D341Med (cell line): ENCODE measurements at regions not wholly inside any gene's neighbourhood (a gene's known extent, or its start where the extent isn't known, plus 50 kb on each side); places are given as distances from the start of the nearest gene placed in this dataset.
A peak's percentile ranks its signal among the peaks of the same experiment; 100 is the strongest.

Source experiments
- DNase-seq: peaks from one replicate; pipeline ENCODE4 v3.0.0; 2012; ENCODE audit warnings: low spot score

DNA sequence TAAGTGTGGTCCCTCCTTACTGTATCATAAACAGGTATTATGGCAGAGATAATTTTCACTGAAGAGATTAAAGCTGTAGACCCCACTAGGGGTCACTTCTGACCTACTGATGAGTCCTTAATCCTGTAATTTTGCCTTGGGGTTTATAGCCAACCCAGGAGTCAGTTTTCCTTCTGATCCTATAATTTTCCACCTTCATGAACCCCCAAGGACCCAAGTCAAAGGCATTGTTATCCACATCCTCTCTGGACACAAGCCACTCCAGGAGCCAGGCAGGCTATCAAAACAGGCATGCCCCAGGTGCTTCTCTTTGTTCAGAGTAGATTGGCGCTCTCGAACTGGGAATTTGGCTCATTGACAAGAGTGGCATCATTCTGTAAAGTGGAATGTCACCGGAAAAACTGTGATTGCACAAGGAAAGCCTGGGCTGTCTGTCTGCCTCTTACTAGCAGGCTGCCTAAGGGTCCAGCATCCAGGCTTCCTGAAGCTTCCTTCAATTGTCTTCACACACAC is 1523.2 kb upstream of the FLRT2 start:
- peak; percentile 12 for DNase-seq

DNA sequence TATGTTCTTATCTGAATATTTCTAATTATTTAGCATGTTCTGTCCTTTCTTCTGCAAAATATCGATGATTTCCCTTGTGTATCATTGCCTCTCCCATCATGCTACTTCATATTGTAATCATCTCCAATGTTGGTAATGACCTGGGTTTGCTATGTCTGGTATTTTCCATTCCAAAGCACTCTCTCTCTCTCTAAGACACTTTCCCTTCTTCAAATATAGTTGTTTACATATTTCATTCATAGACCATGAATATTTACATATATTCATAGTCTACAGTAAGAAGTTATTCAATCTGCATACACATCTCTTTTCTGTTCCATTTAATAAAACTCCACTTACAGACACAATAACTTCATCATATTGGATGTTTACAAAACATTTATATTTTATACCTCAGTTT is 1516.5 kb upstream of the FLRT2 start:
- DNase-seq = no peak

DNA sequence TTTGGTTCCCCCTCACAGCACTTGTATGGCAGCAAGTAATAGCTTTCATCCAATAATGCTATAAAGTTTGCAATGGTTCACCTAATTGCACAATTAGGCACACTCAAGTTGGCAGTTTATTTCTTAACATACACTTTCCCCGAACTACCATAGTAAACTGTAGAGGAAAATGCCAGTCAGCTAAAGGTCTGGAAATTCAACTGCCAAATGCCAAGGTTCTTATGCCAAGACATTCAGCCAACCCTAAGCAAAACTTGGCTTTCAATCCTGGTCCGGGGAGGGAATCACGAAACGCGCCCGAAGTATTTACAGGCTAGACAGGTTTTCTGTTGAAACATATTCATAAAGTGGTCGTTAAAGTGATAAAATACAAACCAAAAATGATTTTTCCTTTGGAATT is 1512.4 kb upstream of the FLRT2 start:
- DNase-seq = no peak

- DNase-seq = no peak
Measured at GRCh38 chr14:84021433-84021832, 1508.5 kb upstream of the FLRT2 start.

GRCh38 chr14:84024231-84024820 is 1505.6 kb upstream of the FLRT2 start:
- no peak for DNase-seq

DNA sequence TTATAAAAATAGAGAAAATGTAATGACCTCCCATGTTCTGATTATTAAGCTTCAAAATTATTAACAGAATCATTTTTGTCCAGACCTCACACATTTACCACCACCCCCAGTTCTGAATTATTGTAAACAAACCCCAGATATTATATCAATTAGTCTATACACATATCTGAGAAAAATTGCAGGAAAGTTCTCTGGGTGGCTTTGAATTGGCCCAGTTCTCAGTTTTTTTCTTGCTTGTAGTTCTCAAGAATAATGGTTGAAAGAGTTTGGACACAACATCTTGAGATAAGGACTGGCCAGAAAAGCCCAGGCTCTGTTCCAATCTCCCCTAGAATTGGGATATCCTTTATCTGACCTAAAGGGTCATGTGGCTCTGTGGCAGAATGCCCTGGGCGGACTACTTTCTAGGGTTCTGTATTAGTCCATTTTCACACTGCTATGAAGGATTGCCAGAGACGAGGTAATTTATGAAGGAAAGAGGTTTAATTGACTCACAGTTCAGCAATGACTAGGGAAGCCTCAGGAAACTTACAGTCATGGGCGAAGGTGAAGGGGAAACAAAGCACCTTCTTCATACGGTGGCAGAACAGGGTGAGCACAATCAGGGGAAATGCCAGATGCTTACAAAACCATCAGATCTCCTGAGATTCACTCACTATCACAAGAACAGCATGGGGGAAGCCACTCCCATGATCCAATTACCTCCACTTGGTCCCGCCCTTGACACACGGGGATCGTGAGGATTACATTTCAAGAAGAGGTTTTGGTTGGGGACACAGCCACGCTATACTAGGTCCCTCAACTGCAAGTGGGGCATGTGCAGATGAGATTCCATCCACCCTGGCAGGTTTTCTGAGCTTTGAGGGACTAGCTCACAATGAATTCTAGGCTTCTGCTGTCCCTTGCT is 1504.6 kb upstream of the FLRT2 start:
- DNase-seq = no peak

GRCh38 chr14:84027351-84027750 is 1502.6 kb upstream of the FLRT2 start:
- DNase-seq = no peak

DNA sequence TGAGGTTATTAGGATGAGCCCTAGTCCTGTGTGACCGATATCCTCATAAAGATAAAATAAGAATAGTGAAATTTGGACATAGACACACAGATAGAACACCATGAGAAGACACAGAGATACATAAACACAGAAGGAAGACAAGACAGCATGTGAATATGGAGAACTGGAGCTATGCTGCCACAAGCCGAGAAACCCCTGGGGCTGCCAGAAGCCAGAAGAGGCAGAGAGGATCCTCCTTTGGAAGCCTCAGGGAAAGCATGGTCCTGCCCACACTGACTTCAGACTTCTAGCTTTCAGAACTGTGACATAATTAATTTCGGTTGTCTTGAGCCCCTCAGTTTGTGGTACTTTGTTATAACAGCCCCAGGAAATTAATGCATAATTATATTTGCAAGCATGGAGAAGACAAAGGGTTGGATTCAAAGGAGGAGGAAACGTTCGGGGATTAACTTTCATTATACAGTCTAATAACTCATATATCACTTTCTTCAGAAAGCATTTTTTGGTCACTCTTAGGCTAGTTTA is 1501.8 kb upstream of the FLRT2 start:
- DNase-seq = no peak

- no peak for DNase-seq
Measured at GRCh38 chr14:84029246-84029645, 1500.7 kb upstream of the FLRT2 start.

DNA sequence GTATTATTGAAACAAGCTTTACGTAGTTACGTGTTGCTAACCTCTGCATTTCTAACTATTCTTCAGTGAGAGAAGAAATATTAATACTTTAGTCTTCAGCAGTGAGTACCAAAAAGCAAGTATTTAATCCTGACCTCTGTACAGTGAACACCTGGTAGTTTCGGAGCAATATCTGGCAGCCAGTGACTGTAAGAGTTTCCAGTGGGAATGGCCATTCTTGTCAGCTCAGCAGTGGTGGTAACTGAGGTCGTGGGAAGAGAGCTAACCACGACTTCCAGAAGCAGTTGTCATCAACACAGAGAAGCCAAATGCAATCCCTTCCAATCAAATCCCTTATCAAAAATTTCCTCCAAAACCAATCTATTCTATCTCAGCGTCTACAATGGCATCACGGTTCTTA is 1500.2 kb upstream of the FLRT2 start:
- DNase-seq = no peak

DNA sequence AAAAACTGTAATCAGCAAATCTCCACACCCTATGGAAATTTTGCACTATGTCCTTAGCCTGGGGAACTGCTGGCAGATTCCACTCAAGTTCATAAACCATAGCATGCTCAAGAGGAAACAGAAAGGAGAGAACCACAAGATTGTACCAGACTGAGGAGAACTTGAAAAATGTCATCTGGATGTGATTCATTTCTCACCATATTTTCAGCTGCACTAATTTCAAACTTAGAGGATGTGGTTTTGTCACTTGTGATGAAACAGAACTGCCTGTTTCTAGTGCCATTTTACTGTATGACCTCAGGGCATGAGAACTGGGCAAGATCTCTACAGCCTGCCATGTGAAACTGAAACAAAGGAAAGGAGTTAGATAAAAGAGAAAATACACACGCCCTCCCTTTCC is 1493.1 kb upstream of the FLRT2 start:
- DNase-seq = no peak

- DNase-seq = no peak
Measured at GRCh38 chr14:84037593-84037992, 1492.4 kb upstream of the FLRT2 start.

DNA sequence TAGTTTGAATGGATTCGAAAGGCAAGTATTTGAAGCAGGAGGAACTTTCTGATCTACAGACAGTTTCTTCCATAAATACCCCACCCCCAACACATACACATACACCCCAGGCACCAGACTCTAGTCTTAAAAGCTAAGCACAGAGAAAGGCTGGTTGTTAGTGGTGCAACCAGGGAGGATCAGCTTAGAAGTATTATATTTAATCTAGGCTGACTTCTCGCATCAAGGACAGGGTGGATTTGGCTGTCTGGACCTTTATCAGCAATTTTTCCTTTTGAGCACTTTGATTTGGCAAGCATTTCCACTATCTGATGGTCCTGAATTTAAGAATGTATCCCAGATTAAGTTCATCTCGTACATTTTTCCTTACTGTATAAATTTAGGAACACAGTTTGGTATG is 1489.8 kb upstream of the FLRT2 start:
- no peak for DNase-seq

GRCh38 chr14:84041421-84041820 is 1488.5 kb upstream of the FLRT2 start:
- no peak for DNase-seq

- DNase-seq = no peak
Measured at GRCh38 chr14:84042992-84043391, 1487.0 kb upstream of the FLRT2 start.

DNA sequence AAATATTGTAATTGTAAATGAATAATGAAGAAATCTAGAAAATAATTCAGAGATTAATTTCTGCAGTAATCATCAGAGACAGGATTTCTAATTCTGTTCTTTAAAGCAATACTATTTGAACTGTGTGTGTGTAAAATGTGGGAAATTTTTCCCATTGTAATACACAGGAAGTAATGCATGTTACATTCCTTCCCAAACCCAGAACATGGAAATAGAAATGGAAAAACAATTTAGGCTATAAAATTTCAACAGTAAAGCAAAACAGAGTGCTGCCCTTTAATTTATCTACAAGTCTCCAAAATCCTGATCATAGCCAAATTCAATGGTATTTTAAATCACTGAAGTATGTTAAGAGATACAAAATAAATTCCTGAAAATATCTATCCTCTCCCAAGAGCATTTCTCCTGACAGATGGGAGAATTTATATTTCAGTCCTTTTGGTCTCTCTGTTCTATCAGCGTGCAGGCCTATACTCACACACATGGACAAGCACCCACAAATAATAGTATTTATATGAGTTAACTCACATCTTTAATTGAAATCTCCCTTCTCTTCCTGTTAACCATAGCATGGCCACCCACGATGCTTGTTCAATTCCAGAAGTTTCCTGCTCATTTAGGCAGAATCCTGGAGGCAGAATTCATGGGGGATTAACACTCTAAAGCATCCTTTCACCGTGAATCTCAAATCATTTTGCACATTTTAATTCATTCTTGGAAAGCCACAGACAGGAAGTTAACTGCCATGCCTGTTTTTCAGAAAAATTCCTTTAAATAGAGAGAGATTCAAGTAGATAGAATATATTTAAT is 1465.4 kb upstream of the FLRT2 start:
- no peak for DNase-seq

GRCh38 chr14:84065811-84066210 is 1464.1 kb upstream of the FLRT2 start:
- no peak for DNase-seq

DNA sequence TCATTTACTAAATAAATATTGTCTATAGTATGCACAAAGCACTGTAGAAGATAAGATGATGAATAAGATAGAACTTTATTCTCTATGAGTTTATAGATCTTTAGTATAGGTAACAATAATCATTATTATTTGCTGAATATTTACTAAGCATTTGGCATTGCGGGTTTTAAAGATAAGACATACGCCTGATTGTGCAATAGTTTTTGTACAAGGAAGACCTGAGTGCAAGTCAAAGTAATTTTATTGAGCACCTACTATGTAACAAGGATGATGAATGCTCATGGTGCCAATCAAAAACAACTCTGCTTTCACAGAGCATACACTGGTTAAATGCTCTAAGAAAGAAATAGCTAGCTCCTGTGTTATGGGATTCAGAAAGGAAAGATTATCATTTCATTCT is 1461.7 kb upstream of the FLRT2 start:
- no peak for DNase-seq

GRCh38 chr14:84071061-84071460 is 1458.9 kb upstream of the FLRT2 start:
- no peak for DNase-seq

- DNase-seq = no peak
Measured at GRCh38 chr14:84074626-84075025, 1455.3 kb upstream of the FLRT2 start.

DNA sequence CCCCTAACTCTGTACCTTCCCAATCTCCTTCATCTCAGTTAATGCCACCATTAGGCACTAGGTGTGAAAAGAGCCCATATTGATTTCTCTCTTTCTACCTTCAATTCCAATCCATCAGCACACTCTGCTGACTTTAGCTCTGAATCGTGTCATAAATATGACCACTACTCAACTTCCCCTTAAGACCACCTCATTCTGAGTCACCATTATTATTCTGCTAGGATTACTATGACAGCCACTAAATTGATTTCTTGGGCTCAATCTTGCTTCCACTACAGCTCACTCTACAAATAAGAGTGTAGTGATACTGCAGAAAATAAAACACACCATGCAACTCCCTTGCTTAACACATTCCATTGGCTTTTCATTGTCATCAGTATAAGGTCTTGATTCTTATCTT is 1449.0 kb upstream of the FLRT2 start:
- DNase-seq = no peak

DNA sequence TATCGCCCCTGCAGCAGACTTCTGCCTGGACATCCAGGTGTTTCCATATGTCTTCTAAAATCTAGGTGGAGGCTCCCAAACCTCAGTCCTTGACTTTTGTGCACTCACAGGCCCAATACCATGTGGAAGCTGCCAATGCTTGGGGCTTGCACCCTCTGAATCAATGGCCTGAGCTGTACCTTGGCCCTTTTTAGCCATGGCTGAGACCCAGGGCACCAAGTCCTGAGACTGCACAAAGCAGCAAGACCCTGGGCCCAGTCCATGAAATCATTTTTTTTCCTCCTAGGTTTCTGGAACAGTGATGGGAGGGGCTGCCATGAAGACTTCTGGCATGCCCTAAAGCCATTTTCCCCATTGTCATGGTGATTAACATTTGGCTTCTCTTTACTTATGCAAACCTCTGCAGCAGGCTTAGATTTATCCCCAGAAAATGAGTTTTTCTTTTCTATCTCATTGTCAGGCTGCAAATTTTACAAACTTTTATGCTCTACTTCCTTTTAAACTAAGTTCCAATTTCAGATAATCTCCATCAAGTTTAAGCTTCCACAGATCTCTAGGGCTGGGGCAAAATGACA is 1445.8 kb upstream of the FLRT2 start:
- no peak for DNase-seq
